ENCODE measurements at regions not wholly inside any gene's neighbourhood (a gene's known extent, or its start where the extent isn't known, plus 50 kb on each side); places are given as distances from the start of the nearest gene placed in this dataset.

DNA sequence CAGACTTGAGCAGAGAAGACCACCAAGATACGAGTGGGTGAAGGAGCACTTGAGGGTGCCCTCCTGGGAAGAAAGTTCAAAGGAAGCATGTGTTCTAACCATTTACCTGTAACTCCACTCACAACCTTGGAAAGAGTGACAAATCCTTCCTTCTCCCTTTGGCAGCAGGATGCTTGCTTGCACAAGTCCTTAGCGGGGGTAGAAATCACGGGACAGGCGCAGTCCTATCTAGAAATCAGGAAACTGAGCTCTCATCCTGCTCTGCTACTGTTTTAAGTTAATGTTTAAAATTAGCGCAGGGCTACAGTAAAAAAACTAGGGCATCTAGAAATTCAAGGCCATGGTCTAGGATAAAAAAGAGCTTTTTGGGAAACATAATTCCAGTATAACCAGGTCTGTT is 100.9 kb upstream of the PTPRM start:
- TF ChIP-seq, protein P1, sequence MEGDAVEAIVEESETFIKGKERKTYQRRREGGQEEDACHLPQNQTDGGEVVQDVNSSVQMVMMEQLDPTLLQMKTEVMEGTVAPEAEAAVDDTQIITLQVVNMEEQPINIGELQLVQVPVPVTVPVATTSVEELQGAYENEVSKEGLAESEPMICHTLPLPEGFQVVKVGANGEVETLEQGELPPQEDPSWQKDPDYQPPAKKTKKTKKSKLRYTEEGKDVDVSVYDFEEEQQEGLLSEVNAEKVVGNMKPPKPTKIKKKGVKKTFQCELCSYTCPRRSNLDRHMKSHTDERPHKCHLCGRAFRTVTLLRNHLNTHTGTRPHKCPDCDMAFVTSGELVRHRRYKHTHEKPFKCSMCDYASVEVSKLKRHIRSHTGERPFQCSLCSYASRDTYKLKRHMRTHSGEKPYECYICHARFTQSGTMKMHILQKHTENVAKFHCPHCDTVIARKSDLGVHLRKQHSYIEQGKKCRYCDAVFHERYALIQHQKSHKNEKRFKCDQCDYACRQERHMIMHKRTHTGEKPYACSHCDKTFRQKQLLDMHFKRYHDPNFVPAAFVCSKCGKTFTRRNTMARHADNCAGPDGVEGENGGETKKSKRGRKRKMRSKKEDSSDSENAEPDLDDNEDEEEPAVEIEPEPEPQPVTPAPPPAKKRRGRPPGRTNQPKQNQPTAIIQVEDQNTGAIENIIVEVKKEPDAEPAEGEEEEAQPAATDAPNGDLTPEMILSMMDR (IDR thresholded peaks at IDR 0.05), result no peak
- TF ChIP-seq POLR2AphosphoS5 (IDR thresholded peaks at IDR 0.05), result no peak
- TF ChIP-seq POLR2A (IDR thresholded peaks at IDR 0.05), result no peak

Data from upper lobe of left lung (tissue), 4 donors.